Retinal pigment epithelial cell (primary cell): ENCODE measurements at regions not wholly inside any gene's neighbourhood (a gene's known extent, or its start where the extent isn't known, plus 50 kb on each side); places are given as distances from the start of the nearest gene placed in this dataset.

Experiments used
- DNase-seq: peaks from one replicate; pipeline ENCODE4 v3.0.0-alpha.2; 2010; ENCODE audit warnings: low read depth
- H3K4me3 ChIP-seq: 2 replicates; pipeline ENCODE4 v1.5.1; 2011; ENCODE audit warnings: mild to moderate bottlenecking, low read length, control low read depth, moderate library complexity
- CTCF ChIP-seq: conservative IDR thresholded peaks from 2 replicates; pipeline ENCODE4 v1.5.1; 2011; ENCODE audit warnings: low read depth, low read length, control low read depth, inconsistent platforms

- no peak for TF ChIP-seq CTCF
- no peak overlapping the region for H3K4me3 ChIP-seq
- DNase-seq = no peak
Observed at GRCh38 chr2:151119374-151119773, 142.3 kb downstream of the RBM43 start.

- no peak for DNase-seq
- no peak overlapping the region for H3K4me3 ChIP-seq
- no peak for TF ChIP-seq CTCF
Observed at GRCh38 chr2:151118269-151118668, 143.4 kb downstream of the RBM43 start.

DNA sequence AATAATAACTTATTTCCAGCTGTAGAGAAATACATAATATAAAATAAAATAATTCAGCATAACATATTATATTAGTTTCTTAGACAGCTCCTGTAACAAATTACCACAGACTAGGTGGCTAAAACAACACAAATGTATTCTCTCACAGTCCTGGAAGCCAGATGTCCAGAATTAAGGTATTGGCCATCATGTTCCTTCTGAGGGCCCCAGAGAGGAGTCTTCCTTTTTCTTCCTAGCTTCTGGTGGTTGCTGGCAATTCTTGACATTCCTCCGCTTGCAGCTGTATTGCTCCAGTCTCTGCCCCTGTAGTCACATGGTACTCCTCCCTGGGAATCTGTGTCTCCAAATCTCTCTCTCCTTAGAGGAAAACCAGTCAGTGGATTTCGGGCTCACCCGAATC is 146.8 kb downstream of the RBM43 start:
- no peak overlapping the region for H3K4me3 ChIP-seq
- DNase-seq = no peak
- TF ChIP-seq CTCF = no peak

DNA sequence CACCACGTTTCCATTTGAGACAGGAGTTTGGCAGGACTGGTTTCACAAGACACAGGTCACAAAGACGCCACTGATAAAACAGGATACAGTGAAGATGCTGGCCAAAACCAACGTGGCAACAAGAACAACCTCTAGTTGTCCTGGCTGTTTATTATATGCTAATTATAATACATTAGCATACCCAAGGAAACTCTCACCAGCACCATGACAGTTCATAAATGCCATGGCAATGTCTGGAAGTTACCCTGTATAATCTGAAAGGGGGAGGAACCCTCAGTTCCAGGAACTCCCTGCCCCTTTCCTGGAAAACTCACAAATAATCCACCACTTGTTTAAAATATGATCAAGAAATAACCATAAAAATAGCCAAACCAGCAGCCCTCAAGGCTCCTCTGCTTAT is 148.3 kb downstream of the RBM43 start:
- no peak for TF ChIP-seq CTCF
- no peak overlapping the region for H3K4me3 ChIP-seq
- DNase-seq = no peak

DNA sequence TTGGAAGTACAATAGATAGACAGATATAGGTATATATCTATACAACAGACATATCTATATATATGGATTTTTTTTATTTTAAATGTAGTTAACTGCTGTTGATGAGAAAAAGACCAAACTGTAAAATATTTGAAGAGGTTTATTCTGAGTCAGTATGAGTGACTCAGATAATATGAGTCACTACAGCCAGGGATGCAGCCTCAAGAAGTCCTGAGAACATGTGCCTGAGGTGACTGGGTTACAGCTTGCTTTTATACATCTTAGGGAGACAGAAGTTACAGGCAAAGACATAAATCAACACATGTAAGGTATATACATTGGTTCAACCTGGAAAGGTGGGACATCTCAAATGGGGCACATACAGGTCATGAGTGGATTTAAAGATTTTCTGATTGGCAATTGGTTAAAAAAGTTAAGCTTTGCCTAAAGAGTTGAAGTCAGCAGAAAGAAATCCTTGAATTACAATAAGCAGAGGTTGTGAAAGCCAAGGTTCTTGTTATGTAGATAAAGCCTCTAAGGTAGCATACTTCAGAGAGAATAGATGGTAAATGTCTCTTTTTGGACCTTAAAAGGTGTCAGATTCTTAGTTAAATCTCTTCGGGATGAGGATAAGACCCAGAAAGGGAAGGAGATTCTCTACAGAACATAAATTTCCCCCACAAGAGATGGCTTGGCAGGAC is 149.9 kb downstream of the RBM43 start:
- peak; percentile 16 for DNase-seq

DNA sequence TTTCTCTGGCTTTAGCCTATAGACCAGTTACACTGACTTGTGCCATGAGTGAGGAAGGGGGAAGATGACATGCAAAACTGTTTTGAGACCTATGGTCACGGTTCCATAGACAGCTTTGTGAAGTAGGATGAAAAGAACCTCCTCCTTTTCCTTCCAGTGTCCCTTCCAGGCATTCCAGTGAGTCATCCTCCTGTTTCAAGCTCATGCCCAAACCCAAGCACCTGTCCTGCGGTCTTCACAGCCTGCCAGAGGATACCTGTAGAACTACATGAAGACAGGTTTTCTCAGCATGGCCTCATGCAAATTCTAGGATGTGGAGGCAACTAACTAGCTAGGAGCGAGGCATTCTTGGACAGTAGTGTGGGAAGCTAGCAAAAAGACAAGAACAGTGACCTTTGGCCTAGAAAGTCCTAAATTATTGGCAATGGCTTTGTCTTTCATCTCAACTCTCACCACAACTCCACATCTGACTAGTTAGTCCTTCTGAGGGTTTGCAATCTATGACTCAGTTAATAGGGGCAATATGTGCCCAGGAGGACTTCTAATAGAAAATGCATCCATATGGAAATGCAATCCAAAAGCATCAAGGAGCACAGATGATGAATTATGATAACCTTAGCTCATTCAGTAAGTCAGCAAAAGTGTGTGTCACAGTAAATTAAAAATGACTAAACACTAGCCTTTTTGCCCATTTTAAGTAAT is 154.7 kb downstream of the RBM43 start:
- no peak for TF ChIP-seq CTCF
- no peak for DNase-seq

More for the DNA sequence above, 149.9 kb downstream of the RBM43 start:
- TF ChIP-seq CTCF = no peak
- H3K4me3 ChIP-seq = no peak overlapping the region

DNA sequence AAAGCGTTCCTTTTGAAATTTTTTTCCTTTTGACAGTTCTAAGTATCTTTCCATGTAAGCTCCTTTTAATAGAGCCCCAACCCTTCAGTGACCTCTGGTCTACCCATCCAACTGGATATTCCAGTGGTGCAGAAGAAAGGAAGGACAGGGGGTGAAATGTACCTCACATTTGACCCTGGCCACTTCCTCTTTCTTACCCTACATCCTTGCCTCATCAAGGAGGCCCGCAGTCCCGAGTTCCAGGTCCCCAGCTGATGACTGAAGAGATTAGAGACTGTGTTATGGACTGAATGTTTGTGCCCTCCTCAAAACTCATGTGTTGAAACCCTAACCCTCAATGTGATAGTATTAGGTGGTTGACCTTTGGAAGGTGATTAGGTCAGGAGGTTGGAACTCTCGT is 158.1 kb downstream of the RBM43 start:
- no peak for TF ChIP-seq CTCF
- no peak for DNase-seq
- no peak overlapping the region for H3K4me3 ChIP-seq

More for the DNA sequence above, 154.7 kb downstream of the RBM43 start:
- no peak overlapping the region for H3K4me3 ChIP-seq
